ENCODE measurements at regions not wholly inside any gene's neighbourhood (a gene's known extent, or its start where the extent isn't known, plus 50 kb on each side); places are given as distances from the start of the nearest gene placed in this dataset.

DNA sequence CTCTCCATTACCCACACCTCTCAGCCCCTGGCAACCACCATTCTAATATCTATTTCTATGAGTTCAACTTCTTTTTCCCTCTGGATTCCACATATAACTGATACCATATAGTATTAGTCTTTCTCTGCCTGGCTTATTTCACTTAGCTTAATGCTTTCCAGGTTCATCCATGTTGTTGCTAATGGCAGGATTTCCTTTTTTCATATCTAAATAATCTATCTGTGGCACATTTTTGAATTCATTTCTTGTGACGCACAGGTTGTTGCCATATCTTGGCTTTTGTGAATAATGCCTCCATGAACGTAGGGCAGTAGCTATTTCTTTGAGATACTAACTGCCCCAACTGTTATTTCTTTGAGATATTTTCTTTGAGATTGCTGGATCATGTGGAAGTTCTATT lies 235.6 kb downstream of the SPRY2 start:
- intact Hi-C loops (cut with DNase I), result no loop called here
- Histone ChIP-seq H3K9me3 (no peaks in the 10 kb centered on the region), H3K27me3 (replicated peaks; ENCODE audit: insufficient read depth) (no peaks in the 10 kb centered on the region), H3K4me3 (no peak overlapping the region), H3K27ac (no peak overlapping the region), H3K36me3 (no peaks in the 10 kb centered on the region), H3K4me1 (replicated peaks) (no peaks in the 10 kb centered on the region)
- no peak for DNase-seq (ENCODE audit: low spot score)
- TF ChIP-seq POLR2AphosphoS5 (IDR thresholded peaks at IDR 0.05) (no peak), POLR2A (IDR thresholded peaks at IDR 0.05) (no peak)
- TF ChIP-seq, protein P1, sequence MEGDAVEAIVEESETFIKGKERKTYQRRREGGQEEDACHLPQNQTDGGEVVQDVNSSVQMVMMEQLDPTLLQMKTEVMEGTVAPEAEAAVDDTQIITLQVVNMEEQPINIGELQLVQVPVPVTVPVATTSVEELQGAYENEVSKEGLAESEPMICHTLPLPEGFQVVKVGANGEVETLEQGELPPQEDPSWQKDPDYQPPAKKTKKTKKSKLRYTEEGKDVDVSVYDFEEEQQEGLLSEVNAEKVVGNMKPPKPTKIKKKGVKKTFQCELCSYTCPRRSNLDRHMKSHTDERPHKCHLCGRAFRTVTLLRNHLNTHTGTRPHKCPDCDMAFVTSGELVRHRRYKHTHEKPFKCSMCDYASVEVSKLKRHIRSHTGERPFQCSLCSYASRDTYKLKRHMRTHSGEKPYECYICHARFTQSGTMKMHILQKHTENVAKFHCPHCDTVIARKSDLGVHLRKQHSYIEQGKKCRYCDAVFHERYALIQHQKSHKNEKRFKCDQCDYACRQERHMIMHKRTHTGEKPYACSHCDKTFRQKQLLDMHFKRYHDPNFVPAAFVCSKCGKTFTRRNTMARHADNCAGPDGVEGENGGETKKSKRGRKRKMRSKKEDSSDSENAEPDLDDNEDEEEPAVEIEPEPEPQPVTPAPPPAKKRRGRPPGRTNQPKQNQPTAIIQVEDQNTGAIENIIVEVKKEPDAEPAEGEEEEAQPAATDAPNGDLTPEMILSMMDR (IDR thresholded peaks at IDR 0.05), result no peak
- WGBS, result 94% methylated on average over 2 of the region's 2 CpGs

DNA sequence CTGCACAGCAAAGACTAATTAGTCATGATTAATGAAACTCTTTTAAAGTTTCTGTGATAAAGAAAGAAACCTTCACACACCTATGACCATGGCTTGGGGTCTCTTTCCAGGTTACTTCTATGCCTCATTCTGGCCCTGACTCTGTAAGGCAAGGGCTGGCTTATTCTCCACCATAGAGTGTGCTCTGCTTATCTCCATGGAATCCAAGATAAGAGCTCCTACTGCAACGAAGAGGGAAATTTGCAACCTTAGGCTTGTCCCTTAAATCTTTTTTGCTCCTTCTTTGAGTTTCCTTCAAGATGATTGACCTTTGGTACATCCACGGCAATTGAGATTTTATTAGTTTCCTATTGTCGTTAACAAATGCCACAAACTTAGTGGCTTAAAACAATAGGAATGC lies 239.9 kb downstream of the SPRY2 start:
- Histone ChIP-seq H3K4me3 (no peak overlapping the region), H3K27ac (no peak overlapping the region), H3K4me1 (replicated peaks) (no peaks in the 10 kb centered on the region), H3K9me3 (no peaks in the 10 kb centered on the region), H3K27me3 (replicated peaks; ENCODE audit: insufficient read depth) (no peaks in the 10 kb centered on the region), H3K36me3 (no peaks in the 10 kb centered on the region)
- 56% methylated on average over 3 of the region's 3 CpGs for WGBS
- TF ChIP-seq POLR2A (IDR thresholded peaks at IDR 0.05), result no peak
- no peak for TF ChIP-seq POLR2AphosphoS5 (IDR thresholded peaks at IDR 0.05)
- intact Hi-C loops (cut with DNase I), result no loop called here
- DNase-seq (ENCODE audit: low spot score), result no peak

DNA sequence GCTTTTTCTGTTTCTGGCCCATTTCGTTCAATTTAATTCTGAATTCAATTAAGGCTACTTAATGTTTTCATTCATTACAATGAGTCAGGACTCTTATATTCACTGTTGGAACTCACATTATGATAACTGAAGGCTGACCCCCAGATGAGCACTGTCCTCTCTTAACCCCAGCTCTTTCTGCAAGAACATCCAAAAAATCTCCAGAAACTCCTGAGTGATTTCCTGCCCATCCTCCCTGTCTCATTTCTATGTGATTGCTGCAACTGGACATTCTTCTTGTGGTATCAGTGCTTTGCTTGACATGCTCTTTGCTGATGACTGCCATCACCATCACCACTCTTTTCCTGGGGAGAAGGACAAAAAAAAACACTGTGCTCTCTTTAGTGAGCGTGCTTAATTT lies 240.3 kb downstream of the SPRY2 start:
- WGBS, result 94% methylated on average over 2 of the region's 2 CpGs
- H3K4me3 ChIP-seq, result no peak overlapping the region
- no peak overlapping the region for H3K27ac ChIP-seq
- intact Hi-C loops (cut with DNase I), result no loop called here
- H3K36me3 ChIP-seq, result no peaks in the 10 kb centered on the region
- no peak for DNase-seq (ENCODE audit: low spot score)
- TF ChIP-seq, protein P1 (IDR thresholded peaks at IDR 0.05), result no peak
- no peak for TF ChIP-seq POLR2AphosphoS5 (IDR thresholded peaks at IDR 0.05)
- no peak for TF ChIP-seq POLR2A (IDR thresholded peaks at IDR 0.05)
- H3K27me3 ChIP-seq (replicated peaks; ENCODE audit: insufficient read depth), result no peaks in the 10 kb centered on the region
- no peaks in the 10 kb centered on the region for H3K9me3 ChIP-seq
- H3K4me1 ChIP-seq (replicated peaks), result no peaks in the 10 kb centered on the region

DNA sequence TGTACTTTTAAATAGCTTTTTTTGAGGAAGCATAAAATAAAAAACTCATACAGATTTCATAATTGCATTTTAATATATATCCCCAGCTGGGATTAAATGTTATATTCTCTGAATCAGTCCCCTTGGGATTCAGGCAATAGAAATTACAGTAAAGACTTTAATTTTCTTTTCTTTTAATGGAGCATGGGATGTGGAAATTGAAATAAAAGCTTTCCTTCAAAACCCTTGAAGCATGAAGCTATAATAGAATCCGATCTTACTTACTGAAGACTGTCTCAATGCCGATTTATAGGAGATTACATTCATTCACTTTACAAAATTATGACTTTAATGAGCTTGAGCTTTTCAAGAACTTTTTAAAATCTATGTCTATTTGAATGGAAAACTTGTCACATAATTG lies 243.4 kb downstream of the SPRY2 start:
- Histone ChIP-seq H3K36me3 (no peaks in the 10 kb centered on the region), H3K27me3 (replicated peaks; ENCODE audit: insufficient read depth) (no peaks in the 10 kb centered on the region), H3K27ac (no peak overlapping the region), H3K4me3 (no peak overlapping the region), H3K9me3 (no peaks in the 10 kb centered on the region), H3K4me1 (replicated peaks) (no peaks in the 10 kb centered on the region)
- WGBS, result 94% methylated on average over 2 of the region's 2 CpGs
- intact Hi-C loops (cut with DNase I), result no loop called here
- DNase-seq (ENCODE audit: low spot score), result no peak
- TF ChIP-seq, protein P1 (IDR thresholded peaks at IDR 0.05), result no peak

DNA sequence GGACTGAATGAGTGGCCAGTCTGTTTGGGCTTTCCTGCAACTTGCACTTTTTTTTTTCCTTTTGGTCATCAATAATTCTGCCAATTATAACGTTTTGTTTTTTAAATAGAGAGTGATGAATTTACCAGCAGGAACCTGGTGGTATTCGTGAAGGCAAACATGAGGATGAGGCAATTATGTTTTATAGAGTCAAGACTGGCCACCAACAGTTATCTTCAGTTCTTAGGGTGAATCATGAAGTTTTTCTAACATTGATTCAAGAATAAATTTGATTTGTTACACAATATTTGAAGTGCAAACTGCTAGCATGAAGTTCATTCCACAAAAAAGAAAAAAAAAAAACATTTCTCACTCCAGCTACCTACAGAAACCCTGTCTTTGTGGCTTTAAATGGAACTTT lies 244.5 kb downstream of the SPRY2 start:
- intact Hi-C loops (cut with DNase I), result no loop called here
- 61% methylated on average over 2 of the region's 2 CpGs for WGBS
- H3K36me3 ChIP-seq, result no peaks in the 10 kb centered on the region
- DNase-seq (ENCODE audit: low spot score), result no peak
- H3K27me3 ChIP-seq (replicated peaks; ENCODE audit: insufficient read depth), result no peaks in the 10 kb centered on the region
- no peaks in the 10 kb centered on the region for H3K9me3 ChIP-seq
- TF ChIP-seq POLR2A (IDR thresholded peaks at IDR 0.05) (no peak), POLR2AphosphoS5 (IDR thresholded peaks at IDR 0.05) (no peak)
- TF ChIP-seq, protein P1 (IDR thresholded peaks at IDR 0.05), result no peak
- no peak overlapping the region for H3K4me3 ChIP-seq
- no peak overlapping the region for H3K27ac ChIP-seq
- no peaks in the 10 kb centered on the region for H3K4me1 ChIP-seq (replicated peaks)

All from prostate gland (tissue), 2 donors.